ENCODE measurements at regions not wholly inside any gene's neighbourhood (a gene's known extent, or its start where the extent isn't known, plus 50 kb on each side); places are given as distances from the start of the nearest gene placed in this dataset.

DNA sequence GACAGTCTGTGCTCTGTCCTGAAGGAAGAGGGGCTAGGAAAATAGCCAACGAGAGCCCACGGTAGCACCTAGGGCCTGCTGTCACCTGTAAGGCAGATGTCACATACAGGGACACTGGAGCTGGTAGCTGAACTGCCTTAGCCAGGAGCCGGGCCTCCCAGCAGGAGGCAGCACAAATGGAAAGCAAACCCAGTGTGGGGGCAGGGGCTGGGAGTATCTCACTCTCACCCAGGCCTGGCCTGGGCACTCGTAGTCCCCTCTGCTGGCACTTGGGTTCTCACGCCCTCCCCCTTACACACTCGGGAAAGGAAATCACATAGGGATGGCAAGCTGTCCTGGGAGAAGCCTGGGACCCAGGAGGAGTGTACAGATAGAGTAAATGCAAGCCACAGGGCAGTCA, 173.1 kb upstream of the CHRNA7 start:
- Mint-ChIP-seq H3K4me3 (no peak overlapping the region), H3K36me3 (ENCODE audit: low read depth) (no peaks in the 10 kb centered on the region), H3K27me3 (ENCODE audit: insufficient read depth) (no peaks in the 10 kb centered on the region), H3K9me3 (no peaks in the 10 kb centered on the region), H3K27ac (no peak overlapping the region), H3K4me1 (ENCODE audit: low read depth) (no peaks in the 10 kb centered on the region)
- DNase-seq (ENCODE audit: low spot score): no peak
- intact Hi-C loops (cut with micrococcal nuclease): no loop called here

DNA sequence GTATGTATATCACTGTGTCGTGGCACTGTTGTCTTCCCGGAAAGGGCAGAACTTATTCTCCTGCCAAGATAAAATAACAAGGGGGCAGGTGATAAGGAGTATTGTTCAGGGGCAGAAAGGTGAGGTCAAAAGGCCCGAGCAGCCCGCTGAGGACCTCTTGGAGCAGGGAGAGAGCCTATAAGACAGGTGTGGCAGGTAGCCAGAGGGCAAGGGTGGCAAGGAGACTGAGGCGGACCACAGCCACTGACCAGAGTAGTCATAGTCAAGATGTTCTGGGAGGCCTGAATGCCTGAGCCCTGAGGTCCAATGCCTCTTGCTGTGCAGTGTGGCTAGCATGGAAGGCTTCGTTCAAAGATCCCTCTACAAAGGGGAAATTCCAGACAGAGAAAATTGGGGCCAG, 172.3 kb upstream of the CHRNA7 start:
- intact Hi-C loops (cut with micrococcal nuclease): no loop called here
- no peaks in the 10 kb centered on the region for H3K36me3 Mint-ChIP-seq (ENCODE audit: low read depth)
- H3K27ac Mint-ChIP-seq: no peak overlapping the region
- no peaks in the 10 kb centered on the region for H3K4me1 Mint-ChIP-seq (ENCODE audit: low read depth)
- no peak overlapping the region for H3K4me3 Mint-ChIP-seq
- no peaks in the 10 kb centered on the region for H3K9me3 Mint-ChIP-seq
- DNase-seq (ENCODE audit: low spot score): no peak
- no peaks in the 10 kb centered on the region for H3K27me3 Mint-ChIP-seq (ENCODE audit: insufficient read depth)

DNA sequence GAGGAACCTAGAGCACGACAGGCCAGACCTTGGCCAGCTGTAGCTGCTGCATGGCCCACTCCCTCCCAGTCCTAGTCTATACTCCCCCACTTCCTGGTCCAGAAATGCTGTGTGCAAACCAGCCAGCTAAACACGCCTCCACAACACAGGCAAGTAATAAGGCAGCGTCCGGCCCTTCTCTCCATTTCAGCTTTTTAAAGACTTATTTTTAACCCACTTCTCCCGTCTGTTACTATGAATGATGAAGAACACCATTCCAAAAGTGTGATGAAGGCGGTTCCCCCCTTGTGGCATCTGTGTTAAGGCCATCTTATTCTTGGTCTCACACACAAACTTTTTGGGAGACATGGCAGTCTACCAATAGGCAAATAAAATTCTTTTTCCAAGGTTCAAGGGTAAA, 164.1 kb upstream of the CHRNA7 start:
- intact Hi-C loops (cut with micrococcal nuclease): loop anchor here (5.0 kb wide), 2 partner anchors 219 to 429 kb away; no protein-coding TSS in a partner anchor

DNA sequence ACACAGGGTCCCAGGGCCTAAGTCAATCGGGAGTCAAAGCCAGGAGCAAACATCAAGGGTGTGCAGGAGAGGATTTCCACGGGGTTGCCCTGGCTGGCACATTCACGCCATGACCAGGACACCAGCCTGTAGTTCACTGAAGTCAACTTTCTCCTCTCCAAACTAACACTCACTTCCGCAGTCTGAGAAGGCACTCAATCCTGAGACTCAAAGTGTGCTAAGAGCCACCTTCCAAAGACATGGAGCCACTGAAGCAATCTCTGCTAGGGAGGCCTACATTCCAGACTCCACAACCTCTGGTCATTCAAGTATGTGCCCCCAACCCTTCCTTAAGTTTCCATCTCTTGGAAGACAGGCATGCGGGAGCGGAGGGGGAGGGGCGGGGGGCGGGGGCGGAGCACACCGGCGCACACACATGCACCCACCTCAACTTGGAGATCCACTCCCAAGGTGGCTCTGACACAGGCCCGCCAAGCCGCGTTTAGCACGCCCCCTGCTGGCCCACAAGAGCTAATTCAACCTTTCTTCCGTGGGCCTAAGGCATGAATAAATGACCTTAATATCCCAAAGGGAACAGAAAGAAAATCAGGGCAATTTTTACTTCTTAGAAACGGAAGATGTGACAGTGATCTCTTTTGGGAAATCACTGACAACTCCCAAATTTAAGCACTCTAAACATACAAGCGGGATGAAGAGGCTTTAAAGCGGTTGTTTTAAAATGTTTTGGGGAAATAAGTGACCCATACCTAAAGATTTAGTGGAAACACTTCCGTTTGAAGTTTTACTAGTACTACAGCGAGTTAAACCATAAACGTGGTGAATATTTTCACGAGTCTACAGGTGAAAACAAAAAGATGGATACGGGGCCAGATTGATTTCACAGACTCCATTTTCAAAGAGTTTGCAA, 162.5 kb upstream of the CHRNA7 start:
- Mint-ChIP-seq H3K4me3 (peak overlapping the region; percentile 65), H3K27me3 (ENCODE audit: insufficient read depth) (peaks cover 34% of the 10 kb centered on the region), H3K36me3 (ENCODE audit: low read depth) (no peaks in the 10 kb centered on the region), H3K27ac (no peak overlapping the region), H3K9me3 (no peaks in the 10 kb centered on the region), H3K4me1 (ENCODE audit: low read depth) (peaks cover 15% of the 10 kb centered on the region)
- intact Hi-C loops (cut with micrococcal nuclease): loop anchor here (5.0 kb wide), 2 partner anchors 220 to 430 kb away; no protein-coding TSS in a partner anchor
- DNase-seq (ENCODE audit: low spot score): peak; percentile 35

More for the DNA sequence above, 164.1 kb upstream of the CHRNA7 start:
- H3K36me3 Mint-ChIP-seq (ENCODE audit: low read depth): no peaks in the 10 kb centered on the region
- peaks cover 24% of the 10 kb centered on the region for H3K27me3 Mint-ChIP-seq (ENCODE audit: insufficient read depth)
- H3K4me3 Mint-ChIP-seq: no peak overlapping the region
- H3K9me3 Mint-ChIP-seq: no peaks in the 10 kb centered on the region
- peaks cover 11% of the 10 kb centered on the region for H3K4me1 Mint-ChIP-seq (ENCODE audit: low read depth)
- DNase-seq (ENCODE audit: low spot score): no peak
- H3K27ac Mint-ChIP-seq: no peak overlapping the region

DNA sequence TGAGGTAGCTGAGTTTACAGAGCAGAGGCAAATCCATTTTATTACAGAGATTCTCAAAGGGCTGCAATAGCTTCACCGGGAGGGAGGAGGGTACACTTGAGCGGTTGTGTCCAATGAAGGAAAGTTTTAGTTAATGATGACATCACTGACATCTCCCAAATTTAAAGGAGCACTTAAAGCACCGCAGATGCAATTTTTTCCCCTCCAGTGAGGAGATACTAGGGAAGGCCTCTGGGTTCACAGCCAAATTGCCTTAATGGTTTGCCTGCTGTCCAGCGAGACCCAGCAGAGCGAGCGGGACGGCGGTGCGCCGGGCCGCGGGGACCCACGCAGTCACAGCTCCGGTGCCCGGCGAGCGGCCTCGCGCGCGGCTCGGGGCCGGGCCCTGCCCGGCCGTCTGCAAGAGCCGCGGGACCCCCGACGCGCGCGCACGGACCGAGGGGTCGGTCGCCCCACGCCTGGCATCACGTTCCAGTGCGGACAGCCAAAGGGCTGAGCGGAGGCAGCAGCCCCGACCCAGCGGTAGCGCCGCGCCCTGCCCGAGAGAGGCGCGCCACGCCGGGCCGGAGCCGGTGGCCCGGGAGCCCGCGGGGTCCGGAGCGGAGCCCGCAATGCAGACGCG, 160.5 kb upstream of the CHRNA7 start:
- Mint-ChIP-seq H3K9me3 (no peaks in the 10 kb centered on the region), H3K36me3 (ENCODE audit: low read depth) (no peaks in the 10 kb centered on the region), H3K4me3 (peak overlapping the region; percentile 79), H3K27me3 (ENCODE audit: insufficient read depth) (peaks cover 43% of the 10 kb centered on the region), H3K4me1 (ENCODE audit: low read depth) (peaks cover 15% of the 10 kb centered on the region), H3K27ac (peak overlapping the region; percentile 4)
- DNase-seq (ENCODE audit: low spot score): no peak
- intact Hi-C loops (cut with micrococcal nuclease): loop anchor here (5.0 kb wide), 2 partner anchors 222 to 432 kb away; no protein-coding TSS in a partner anchor

DNA sequence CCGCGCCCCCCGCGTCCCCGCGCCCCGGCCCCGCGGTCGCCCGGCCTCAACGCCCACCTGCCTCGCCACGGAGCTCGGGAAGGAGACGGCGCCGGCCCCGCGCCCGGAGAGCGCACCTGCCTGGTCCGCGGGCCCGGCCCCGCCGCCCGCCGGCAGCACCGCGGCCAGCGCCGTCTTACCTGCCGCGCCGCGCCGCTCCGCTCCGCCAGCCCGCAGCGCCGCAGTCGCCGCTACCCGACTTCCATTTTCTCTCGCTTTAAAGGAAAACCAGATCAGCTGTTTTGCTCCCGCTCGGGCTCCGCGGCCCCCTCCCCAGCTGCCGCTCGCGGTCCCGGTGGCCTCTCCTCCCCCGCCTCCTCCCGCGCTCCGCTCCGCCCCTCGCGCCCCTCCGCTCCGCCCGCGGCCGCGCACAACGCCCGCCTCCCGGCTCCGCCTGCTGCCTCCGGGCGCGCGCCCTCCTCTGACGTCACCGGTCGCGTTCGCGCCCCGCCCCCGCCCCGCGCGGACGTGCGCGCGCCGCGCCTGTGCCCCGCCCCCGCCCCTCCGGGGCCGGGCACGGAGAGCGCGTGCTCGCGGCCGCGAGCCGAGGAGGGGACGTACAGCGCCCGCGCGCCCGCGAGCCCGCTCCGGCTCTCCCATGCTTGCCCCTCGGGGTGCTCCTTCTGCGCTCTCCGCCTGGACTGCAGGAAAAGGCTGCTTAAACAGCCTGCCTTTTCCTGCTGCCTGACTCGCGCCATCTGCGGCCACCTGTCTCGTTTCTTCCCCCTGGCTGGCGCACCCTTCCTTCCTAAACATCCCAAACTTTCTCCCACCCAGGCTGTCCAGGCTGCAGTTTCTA, 159.8 kb upstream of the CHRNA7 start, which contains the start of gene OTUD7A:
Gene OTUD7A, minus strand, starts transcription at position 346 of the 838 bp plus-strand sequence.
- no peaks in the 10 kb centered on the region for H3K36me3 Mint-ChIP-seq (ENCODE audit: low read depth)
- no peaks in the 10 kb centered on the region for H3K9me3 Mint-ChIP-seq
- peaks cover 15% of the 10 kb centered on the region for H3K4me1 Mint-ChIP-seq (ENCODE audit: low read depth)
- H3K4me3 Mint-ChIP-seq: peak within 1 kb of the TSS; percentile 88
- peaks cover 43% of the 10 kb centered on the region for H3K27me3 Mint-ChIP-seq (ENCODE audit: insufficient read depth)
- H3K27ac Mint-ChIP-seq: peak within 1 kb of the TSS; percentile 78
- peak; percentile 84 for DNase-seq (ENCODE audit: low spot score)
- intact Hi-C loops (cut with micrococcal nuclease): no loop called here

DNA sequence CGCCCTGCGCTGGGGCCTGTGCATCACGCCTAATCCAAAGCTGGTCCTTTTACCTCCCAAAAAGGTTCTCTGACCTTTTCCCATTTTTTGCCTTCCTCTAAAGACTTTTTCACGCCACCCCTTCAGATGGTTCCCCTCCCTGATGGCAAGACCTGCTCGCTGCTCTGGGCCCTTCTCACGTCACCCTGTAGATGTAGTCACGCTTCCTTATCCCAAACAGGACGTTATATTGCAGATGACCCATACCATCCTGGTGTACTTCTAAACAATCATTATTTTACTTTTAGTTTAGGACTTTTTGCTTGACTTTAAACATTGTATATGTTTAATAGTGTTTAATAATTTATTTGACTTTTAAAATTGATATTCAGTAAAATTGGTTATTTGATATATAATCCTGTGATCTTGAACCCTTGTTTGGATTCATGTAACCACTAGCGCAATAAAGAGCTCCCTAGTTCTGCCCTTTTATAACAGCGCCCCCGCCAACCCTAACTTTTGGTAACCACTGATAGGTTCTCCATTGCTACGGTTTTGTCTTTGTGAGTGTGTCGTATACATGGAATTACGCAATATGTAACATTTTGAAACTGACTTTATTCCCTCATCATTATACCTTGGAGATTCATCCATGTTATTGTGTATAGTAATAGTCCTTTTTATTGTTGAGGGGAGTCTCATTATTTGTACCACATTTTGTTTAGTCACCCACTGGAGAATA, 159.0 kb upstream of the CHRNA7 start:
- Mint-ChIP-seq H3K27ac (peak overlapping the region; percentile 78), H3K4me3 (peak overlapping the region; percentile 88), H3K4me1 (ENCODE audit: low read depth) (peaks cover 15% of the 10 kb centered on the region), H3K27me3 (ENCODE audit: insufficient read depth) (peaks cover 37% of the 10 kb centered on the region), H3K36me3 (ENCODE audit: low read depth) (no peaks in the 10 kb centered on the region), H3K9me3 (no peaks in the 10 kb centered on the region)
- DNase-seq (ENCODE audit: low spot score): no peak
- intact Hi-C loops (cut with micrococcal nuclease): no loop called here

DNA sequence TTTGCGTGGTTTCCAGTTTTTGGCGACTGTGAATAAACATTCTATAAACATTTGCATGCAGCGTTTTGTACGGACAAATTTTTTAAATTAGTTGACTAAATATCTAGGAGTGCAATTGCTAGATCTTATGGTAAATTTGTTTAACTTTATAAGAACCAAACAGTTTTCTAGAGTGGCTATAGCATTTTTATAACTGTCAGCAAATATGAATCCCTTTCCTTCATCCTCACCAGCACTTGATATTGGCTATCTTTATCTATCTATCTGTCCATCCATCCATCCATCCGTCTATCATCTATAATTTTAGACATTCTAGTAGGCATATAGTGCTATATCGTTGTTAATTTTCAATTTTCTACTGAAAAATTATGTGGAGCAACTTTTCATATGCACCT, 158.4 kb upstream of the CHRNA7 start:
- no peaks in the 10 kb centered on the region for H3K9me3 Mint-ChIP-seq
- peak overlapping the region; percentile 56 for H3K4me3 Mint-ChIP-seq
- H3K4me1 Mint-ChIP-seq (ENCODE audit: low read depth): peaks cover 15% of the 10 kb centered on the region
- DNase-seq (ENCODE audit: low spot score): no peak
- no peaks in the 10 kb centered on the region for H3K36me3 Mint-ChIP-seq (ENCODE audit: low read depth)
- intact Hi-C loops (cut with micrococcal nuclease): no loop called here
- peaks cover 38% of the 10 kb centered on the region for H3K27me3 Mint-ChIP-seq (ENCODE audit: insufficient read depth)
- H3K27ac Mint-ChIP-seq: no peak overlapping the region

DNA sequence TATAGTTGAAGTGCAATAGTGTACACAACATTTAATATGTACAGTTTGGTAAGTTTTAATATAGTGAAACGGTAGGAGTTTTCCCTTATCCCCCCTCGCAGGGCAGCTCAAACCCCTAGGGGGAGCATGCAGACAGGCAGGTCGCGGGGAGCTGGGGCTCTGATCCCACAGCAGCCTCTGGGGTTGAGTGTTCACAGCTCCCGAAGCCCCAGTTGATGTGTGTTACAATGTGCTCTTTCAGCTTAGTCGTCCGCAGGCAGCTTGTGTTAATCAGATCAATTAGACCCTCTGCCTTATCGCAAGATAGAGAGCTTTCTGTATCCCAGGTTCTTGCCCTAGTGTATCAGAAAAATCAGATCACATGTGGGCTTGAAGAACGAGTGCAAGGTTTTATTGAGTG, 143.1 kb upstream of the CHRNA7 start:
- Mint-ChIP-seq H3K4me3 (no peak overlapping the region), H3K4me1 (ENCODE audit: low read depth) (no peaks in the 10 kb centered on the region), H3K27ac (no peak overlapping the region), H3K36me3 (ENCODE audit: low read depth) (no peaks in the 10 kb centered on the region), H3K27me3 (ENCODE audit: insufficient read depth) (peaks cover 15% of the 10 kb centered on the region), H3K9me3 (no peaks in the 10 kb centered on the region)
- DNase-seq (ENCODE audit: low spot score): no peak
- intact Hi-C loops (cut with micrococcal nuclease): no loop called here

DNA sequence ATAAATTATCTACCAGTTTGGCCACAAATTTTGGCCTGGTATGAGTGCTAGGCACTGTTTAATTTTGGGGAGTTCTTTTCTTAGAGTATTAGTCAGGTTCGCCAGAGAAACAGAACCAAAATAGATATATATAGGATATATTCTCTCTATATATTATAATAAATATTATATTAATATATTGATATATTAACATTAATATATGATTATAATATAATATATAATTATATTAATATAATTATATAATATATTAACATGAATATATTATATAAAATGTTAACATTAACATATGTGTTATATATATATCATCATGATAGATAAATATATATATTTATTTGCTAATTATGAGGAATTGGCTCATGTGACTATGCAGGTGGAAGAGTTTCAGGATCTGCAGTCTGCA, 137.8 kb upstream of the CHRNA7 start:
- peaks cover 8% of the 10 kb centered on the region for H3K9me3 Mint-ChIP-seq
- intact Hi-C loops (cut with micrococcal nuclease): no loop called here
- no peaks in the 10 kb centered on the region for H3K36me3 Mint-ChIP-seq (ENCODE audit: low read depth)
- no peak overlapping the region for H3K4me3 Mint-ChIP-seq
- peaks cover 6% of the 10 kb centered on the region for H3K27me3 Mint-ChIP-seq (ENCODE audit: insufficient read depth)
- no peak for DNase-seq (ENCODE audit: low spot score)
- no peaks in the 10 kb centered on the region for H3K4me1 Mint-ChIP-seq (ENCODE audit: low read depth)
- no peak overlapping the region for H3K27ac Mint-ChIP-seq

DNA sequence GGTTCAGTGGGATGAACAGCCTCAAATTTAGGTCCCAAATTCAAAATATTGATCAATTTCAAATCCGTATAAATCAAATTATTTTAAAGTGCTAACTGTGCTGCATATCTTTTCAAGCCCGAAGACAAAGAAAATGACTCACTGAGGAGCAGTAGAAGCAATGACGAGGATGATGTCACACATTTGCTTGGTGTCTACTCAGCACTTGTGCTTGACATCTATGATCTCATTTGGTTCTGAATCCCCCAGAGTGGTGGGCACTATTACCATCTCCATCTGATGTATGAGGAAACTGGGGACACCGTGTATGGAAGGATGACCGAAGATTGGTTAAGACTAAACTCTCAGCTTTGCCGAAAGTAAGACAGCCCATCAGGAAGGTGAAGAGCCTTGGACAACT, 136.5 kb upstream of the CHRNA7 start:
- Mint-ChIP-seq H3K36me3 (ENCODE audit: low read depth) (no peaks in the 10 kb centered on the region), H3K4me3 (no peak overlapping the region), H3K9me3 (peaks cover 12% of the 10 kb centered on the region), H3K27me3 (ENCODE audit: insufficient read depth) (no peaks in the 10 kb centered on the region), H3K4me1 (ENCODE audit: low read depth) (no peaks in the 10 kb centered on the region), H3K27ac (no peak overlapping the region)
- intact Hi-C loops (cut with micrococcal nuclease): no loop called here
- no peak for DNase-seq (ENCODE audit: low spot score)

DNA sequence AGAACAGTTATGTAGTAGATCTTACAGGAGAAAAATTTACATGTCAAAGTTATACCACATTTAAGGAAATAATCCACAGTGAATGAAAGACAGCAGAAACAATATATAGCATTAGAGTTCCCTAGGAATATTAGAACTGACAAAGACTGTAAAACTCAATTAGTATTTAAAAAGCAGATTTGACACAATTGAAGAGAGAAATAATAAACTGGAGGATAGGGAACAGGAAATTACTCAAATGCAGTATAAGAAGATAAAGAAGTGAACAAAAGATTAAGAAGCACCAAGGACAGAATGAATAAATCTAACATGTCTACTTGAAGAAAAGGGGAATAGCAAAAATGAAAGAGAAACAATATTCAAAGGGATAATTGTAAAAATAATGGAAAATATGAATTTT, 132.6 kb upstream of the CHRNA7 start:
- intact Hi-C loops (cut with micrococcal nuclease): no loop called here
- Mint-ChIP-seq H3K27me3 (ENCODE audit: insufficient read depth) (no peaks in the 10 kb centered on the region), H3K4me1 (ENCODE audit: low read depth) (no peaks in the 10 kb centered on the region), H3K9me3 (peaks cover 12% of the 10 kb centered on the region), H3K36me3 (ENCODE audit: low read depth) (no peaks in the 10 kb centered on the region), H3K4me3 (no peak overlapping the region), H3K27ac (no peak overlapping the region)
- DNase-seq (ENCODE audit: low spot score): no peak

Measured in activated T-helper 1 cell treated with anti-CD3 and anti-CD28 coated beads, Interleukin-12 subunit alpha, Interleukin-12 subunit beta, Interleukin-2, Interleukin-4 antibody, amounts not matched to agents 30 ng/mL and 10 ng/mL and 1 ng/mL, durations not matched to agents 14 hours and 24 hours and 36 hours (primary cell).